ENCODE measurements at regions not wholly inside any gene's neighbourhood (a gene's known extent, or its start where the extent isn't known, plus 50 kb on each side); places are given as distances from the start of the nearest gene placed in this dataset.

DNA sequence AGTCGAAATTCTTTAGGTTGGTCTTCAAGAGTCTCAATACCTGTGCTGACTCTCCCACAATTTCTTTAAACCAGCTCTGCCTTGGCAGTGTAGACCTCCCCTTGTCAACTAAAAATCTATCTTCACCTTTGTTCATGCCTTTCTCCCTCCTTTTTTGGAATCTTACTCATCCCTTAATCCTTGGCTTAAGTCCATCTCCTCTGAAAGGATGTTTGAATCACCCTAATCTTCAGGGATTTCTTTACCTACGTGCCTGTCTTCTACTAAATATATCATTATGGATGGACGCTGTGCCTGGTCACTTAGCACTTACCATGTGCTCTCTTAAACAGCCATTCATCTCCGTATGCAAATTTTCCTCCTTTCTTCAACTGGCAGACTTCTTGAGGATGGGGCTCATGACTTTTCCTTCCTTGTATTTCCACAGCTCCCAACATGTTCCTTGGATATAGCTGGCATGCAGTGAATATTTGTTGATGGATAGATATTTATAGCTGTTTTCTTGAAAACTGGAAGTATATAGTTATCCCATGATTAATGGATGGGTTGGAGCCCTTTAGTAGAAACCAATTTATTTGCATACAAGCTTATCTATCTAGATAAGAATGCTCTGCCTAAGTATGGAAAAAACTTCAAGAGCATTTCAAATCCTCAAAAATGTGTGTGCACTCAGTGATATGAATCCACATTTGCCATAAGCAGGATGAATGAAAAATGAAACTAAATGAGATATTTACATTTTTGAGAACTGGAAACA is 166.6 kb downstream of the SPRY1 start:
- no peak overlapping the region for H3K27ac ChIP-seq
- TF ChIP-seq CTCF (conservative IDR thresholded peaks at IDR 0.05): no peak

DNA sequence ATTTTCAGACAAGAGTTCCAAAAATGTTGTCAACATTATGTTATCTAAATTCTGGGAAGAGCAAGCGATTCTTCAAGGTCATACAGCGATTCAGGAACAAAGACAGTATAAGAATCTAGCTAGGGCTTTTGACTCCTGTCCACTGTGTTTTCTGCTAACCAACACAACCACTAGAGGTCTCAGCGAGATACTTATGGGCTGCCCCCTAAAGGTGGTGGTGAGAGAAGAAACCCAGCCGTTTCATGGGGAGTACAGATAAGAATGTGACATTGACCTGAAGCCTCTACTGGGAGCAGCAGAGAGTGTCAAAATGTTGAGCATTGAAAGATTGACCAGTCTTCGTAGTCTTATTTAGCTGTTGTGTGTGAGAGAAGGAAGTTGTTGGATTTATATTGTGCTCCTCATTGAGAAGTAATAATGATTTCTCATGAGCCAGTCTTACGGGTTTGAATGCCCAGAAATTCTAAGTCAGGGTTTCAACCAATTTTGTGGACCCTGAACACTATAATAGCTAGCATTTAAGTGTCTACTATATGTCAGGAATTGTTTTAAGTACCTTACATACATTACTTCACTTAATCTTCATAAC is 168.3 kb downstream of the SPRY1 start:
- TF ChIP-seq CTCF (conservative IDR thresholded peaks at IDR 0.05): peak; percentile 86
- H3K27ac ChIP-seq: no peak overlapping the region

DNA sequence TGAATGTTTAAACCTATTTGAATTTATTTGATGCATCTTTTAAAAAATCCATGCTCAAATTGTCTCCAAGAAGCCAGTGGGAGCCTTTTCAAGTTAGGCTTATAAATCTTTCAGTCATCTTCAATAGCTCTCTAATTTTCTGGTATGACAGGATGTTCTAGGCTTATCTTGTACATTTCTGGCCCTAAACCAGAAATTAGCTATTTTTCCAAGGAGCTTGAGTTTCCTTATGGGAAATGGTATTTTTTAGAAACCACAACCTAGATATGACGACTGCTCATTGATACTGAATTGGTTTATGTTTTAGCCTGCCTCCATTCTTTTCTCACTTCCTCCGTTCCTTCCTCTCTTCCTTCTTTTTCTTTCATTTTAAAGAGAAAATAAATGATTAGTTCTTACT is 172.3 kb downstream of the SPRY1 start:
- H3K27ac ChIP-seq: no peak overlapping the region
- no peak for TF ChIP-seq CTCF (conservative IDR thresholded peaks at IDR 0.05)

DNA sequence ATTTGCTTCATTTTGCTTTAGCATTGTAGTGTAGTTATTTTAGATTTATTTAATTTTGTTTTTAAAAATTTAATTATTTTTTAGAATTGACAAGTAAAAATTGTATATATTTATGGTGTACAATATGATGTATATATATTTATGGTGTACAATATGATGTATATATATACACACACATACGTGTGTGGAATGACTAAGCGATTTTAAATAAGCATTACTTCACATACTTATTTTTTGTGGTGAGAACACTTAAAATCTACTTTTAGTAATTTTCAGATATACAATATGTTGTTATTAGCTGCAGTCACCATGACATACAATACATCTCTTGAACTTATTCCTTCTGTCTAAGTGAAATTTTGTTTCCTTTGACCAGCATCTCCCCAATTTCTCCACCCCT is 172.9 kb downstream of the SPRY1 start:
- no peak overlapping the region for H3K27ac ChIP-seq
- TF ChIP-seq CTCF (conservative IDR thresholded peaks at IDR 0.05): no peak

- no peak overlapping the region for H3K27ac ChIP-seq
- no peak for TF ChIP-seq CTCF (conservative IDR thresholded peaks at IDR 0.05)
These were observed 177.4 kb downstream of the SPRY1 start for GRCh38 chr4:123573866-123574508.

DNA sequence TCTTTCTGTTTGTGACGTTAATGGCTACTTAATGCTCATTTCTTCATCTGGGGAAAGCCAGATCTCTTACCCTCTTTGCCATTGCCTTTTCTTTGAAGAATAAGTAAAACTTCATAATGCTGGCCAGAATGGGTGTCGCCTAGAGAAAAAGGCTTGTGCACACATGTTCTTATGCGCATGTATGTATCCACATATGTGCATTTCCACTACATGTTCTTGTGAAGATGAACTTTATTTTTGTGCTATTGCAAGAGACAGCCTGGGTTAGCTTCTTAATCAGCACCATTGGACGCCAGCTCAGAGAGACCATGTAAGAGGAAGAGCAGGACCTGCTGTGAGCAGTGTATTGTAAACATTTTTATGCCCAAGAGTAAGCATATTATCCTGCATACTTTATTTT is 178.7 kb downstream of the SPRY1 start:
- no peak overlapping the region for H3K27ac ChIP-seq
- TF ChIP-seq CTCF (conservative IDR thresholded peaks at IDR 0.05): no peak

GRCh38 chr4:123577225-123577906 is 180.8 kb downstream of the SPRY1 start:
- no peak for TF ChIP-seq CTCF (conservative IDR thresholded peaks at IDR 0.05)
- H3K27ac ChIP-seq: peak overlapping the region; percentile 57
